HG03139 (cell line): ENCODE measurements at regions not wholly inside any gene's neighbourhood (a gene's known extent, or its start where the extent isn't known, plus 50 kb on each side); places are given as distances from the start of the nearest gene placed in this dataset.

Experiments
- ATAC-seq: cut with Tn5 transposase; IDR thresholded peaks from one replicate; pipeline ENCODE4 v1.9.1; 2021; ENCODE audit not compliant: unreplicated experiment

GRCh38 chr20:24773751-24774201, 175.3 kb upstream of the CST7 start:
- ATAC-seq = no peak

DNA sequence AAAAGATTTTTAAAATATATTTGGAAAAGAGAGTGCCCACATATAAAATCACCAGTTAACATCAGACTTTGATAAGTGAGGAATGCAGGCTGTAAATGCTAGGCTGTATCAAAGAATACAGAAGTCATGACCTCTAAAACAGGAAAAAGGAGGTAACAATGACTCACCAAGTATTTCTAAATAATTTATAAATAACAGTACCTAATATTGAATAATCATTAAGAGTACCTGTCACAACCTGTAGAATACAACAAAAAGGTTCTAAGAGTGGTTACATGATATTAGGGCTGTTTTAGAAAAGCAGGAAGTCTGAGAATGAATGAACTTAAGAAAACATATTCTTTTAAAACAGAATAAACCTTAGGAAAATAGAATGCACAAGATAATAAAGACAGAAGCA, 173.1 kb upstream of the CST7 start:
- ATAC-seq = no peak

GRCh38 chr20:24776755-24777271, 172.3 kb upstream of the CST7 start:
- no peak for ATAC-seq

- no peak for ATAC-seq
Measured at GRCh38 chr20:24777746-24778145, 171.3 kb upstream of the CST7 start.

DNA sequence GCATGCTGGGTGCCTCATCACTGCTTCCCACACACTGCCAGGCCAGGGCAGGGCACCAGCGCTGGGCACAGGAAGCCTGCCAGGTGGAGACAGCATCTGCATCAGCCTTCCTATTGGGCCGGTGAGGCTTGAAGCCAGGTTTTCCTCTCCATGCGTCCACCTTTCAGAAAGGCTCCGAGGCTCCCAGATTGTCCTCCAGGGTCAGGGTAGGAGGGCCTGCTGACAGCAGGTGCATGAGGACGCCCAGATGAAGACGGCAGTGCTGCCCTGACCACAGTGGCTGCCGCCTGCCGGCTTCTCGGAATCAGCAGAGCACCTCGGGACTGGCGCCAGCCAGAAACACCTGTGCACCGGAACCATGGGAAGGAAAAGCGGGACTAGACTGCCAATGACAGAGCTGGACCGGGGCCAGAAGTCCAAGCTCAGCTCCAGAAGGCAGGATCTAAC, 170.5 kb upstream of the CST7 start:
- no peak for ATAC-seq

GRCh38 chr20:24779131-24779530, 169.9 kb upstream of the CST7 start:
- no peak for ATAC-seq

GRCh38 chr20:24779946-24780345, 169.1 kb upstream of the CST7 start:
- ATAC-seq = no peak

DNA sequence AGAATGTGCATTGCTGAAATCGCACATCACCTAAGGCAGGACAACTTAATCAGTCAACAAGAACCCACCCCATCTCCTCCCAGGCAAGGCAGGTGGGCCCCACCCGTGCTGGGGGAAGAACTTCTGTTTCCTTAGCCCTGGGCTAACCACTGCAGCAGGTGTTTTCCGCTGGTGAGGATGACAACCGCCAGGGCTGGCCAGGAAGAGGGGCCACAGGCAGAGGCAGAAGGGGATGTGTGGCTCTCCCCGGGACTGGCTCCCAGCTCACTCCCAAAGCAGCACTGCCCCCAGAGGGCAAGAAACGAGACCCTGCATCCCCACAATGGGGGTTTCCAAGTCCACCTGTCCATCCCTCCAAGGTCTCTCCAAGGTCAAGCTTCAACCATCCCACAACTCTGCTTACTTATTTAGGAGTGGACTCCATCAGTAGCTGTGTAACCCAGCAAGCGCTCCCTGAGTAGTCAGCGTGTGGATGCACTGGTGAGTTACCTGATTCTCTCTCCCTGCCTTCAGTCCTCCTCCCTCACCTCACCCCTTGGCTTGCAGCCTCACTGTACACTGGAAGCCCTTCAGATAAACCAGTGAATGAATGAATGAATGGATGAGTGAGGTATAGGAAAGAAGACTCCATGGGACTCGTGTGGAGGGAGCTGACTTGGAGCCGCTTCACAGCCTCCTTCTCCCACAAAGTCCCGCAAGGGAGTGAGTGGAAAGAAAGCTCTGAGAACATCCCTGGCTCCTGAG, 168.2 kb upstream of the CST7 start:
- no peak for ATAC-seq

DNA sequence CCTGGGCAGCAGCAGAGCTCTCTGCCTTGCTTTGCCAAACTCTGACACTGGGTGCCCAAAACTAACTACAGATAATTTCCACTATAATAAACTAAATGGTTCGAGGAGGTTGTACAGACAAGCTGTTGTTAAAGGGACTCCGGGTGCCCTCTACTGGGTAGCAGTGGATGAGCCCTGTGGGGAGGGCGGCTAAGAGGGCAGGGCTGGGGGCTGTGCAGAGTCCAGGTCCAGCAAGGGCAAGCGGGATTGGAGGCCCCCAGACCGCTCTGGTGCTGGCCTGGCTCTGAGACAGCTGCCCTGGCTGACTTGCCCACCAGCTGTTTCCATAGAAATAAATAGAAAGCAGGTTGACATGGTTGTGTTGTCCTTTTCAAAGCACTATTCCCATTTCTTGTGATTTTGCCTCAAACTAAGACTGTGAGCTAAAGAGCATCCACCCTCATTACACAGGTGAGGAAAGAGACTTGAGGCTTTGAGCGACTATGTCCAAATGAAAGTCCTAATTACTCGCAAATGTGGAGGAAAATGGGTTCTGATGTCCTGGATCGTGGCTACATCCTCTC, 167.6 kb upstream of the CST7 start:
- ATAC-seq = no peak

- no peak for ATAC-seq
Measured at GRCh38 chr20:24782301-24782700, 166.8 kb upstream of the CST7 start.

- ATAC-seq = no peak
Measured at GRCh38 chr20:24782801-24783630, 166.1 kb upstream of the CST7 start.

DNA sequence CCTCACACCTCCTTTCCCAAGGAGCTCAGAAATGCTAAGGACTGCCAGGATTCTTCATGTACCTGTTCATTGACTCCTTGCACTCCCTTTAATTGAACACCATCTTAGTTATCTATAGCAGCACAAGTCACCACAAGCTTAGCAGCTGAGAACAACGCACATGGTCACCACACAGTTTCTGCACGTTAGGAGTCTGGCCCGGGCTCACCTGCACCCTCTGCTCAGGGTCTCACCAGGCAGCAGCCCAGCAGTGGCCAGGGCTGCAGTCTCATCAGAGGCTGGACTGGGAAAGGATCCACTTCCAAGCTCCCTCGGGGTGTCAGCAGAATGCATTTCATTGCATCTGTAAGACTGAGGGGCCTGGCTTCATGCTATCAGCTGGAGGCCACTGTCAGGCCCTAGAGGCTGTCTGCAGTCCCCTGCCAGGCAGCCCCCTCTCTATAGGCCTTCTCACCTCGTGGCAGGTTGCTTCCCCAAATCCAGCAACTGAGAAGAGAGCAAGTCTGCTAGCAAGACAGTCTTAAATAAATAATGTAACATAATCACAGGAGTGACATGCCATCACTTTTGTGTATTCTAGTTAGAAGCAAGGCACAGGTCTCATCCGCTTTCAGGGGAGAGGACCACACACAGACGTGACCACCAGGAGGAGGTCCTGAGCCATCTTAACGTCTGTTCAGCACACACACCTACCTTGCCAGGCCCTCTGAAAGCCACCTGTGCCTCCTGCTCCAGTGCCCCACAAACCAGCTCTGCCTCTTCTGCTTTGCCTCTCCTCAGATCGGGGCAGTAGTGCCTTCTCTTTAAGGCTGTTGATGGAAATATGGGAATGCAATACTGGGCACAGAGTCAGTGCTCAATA, 165.2 kb upstream of the CST7 start:
- no peak for ATAC-seq

- ATAC-seq = no peak
Measured at GRCh38 chr20:24784607-24785006, 164.5 kb upstream of the CST7 start.

- no peak for ATAC-seq
Measured at GRCh38 chr20:24785141-24786110, 163.6 kb upstream of the CST7 start.

- no peak for ATAC-seq
Measured at GRCh38 chr20:24786111-24786495, 163.0 kb upstream of the CST7 start.

DNA sequence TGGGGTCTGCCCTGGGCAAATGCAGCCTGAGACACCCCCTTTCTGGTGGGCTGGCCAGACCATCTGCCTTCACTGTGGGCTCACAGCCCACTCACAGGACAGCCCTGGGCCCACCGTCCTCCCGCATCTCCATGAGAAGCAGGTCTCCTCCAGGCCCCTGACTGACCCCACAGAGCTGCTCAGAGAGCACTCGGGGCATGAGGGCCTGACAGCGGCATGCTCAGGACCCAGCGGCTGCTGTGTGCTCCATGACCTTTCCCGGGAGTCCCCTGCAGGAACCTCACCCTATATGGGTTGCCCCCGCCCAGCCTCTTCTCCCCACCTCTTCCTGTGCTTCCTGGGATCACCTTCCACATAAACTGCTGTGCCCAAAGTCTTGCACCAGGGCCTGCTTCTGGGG, 162.4 kb upstream of the CST7 start:
- no peak for ATAC-seq

- ATAC-seq = no peak
Measured at GRCh38 chr20:24787071-24787470, 162.0 kb upstream of the CST7 start.

- ATAC-seq = no peak
Measured at GRCh38 chr20:24787621-24788020, 161.4 kb upstream of the CST7 start.

DNA sequence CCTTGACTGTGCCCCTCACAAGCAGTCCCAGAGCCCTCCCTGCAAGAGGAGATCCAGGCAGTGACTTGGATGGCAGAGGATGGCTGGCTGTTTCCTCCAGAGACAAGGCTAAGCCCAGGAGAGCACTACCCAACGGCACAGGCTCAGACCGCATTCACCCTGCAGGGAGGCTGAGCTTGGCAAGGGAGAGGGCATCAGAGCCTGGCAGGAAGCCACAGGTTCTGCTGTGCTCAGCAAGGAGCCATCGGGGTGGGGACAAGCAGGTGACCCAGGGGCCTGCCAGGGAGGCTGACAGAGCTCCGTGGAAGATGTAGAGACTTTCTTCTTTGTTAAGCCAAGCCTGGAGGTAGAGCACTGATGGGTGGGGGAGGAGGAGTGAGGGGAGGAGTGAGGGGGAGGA, 159.2 kb upstream of the CST7 start:
- no peak for ATAC-seq
